ENCODE measurements at regions not wholly inside any gene's neighbourhood (a gene's known extent, or its start where the extent isn't known, plus 50 kb on each side); places are given as distances from the start of the nearest gene placed in this dataset.

GRCh38 chr21:41632748-41633475 lies 125.0 kb upstream of the TMPRSS2 start:
- DNase-seq (ENCODE audit: low read depth in 3 of 3) = no peak

GRCh38 chr21:41631564-41632461 lies 123.9 kb upstream of the TMPRSS2 start:
- DNase-seq (ENCODE audit: low read depth in 3 of 3) = no peak

DNA sequence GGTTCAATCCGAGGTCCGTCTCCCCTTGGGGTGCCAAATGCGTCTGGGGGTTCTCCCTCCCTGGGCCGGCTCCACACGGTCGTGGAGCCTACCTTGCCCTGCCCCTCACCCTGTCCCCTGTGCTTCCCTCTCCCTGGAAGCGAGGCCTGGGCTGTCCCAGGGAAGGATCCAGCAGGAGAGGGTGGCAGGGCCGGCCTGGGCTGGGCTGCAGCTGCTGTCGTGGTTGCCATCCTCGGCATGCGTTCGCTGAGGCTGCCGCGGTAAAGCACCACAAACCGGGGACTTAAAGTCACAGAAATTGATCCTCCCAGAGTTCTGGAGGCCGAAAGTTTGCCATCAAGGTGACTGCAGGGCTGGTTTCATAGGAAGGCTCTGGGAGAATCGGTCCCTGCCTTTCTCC lies 123.0 kb upstream of the TMPRSS2 start:
- DNase-seq (ENCODE audit: low read depth in 3 of 3) = no peak

GRCh38 chr21:41630249-41630648 lies 122.3 kb upstream of the TMPRSS2 start:
- DNase-seq (ENCODE audit: low read depth in 3 of 3) = no peak

GRCh38 chr21:41628256-41628655 lies 120.3 kb upstream of the TMPRSS2 start:
- no peak for DNase-seq (ENCODE audit: low read depth in 3 of 3)

DNA sequence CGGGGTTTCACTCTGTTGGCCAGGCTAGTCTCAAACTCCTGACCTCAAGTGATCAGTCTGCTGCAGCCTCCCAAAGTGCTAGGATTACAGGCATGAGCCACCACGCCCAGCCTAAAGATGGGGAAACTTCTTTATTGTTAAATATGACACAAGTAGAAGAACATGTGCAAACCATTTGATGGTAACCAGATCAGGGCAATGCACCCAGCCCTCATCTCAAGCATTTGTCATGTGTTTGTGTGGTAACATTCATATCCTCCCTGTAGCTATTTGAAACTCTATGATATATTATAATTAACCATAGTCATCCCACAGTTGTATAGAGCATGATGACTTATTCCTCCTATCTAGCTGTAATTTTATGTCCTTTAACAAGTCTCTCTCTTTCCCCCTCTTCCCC lies 119.5 kb upstream of the TMPRSS2 start:
- DNase-seq (ENCODE audit: low read depth in 3 of 3) = no peak

DNA sequence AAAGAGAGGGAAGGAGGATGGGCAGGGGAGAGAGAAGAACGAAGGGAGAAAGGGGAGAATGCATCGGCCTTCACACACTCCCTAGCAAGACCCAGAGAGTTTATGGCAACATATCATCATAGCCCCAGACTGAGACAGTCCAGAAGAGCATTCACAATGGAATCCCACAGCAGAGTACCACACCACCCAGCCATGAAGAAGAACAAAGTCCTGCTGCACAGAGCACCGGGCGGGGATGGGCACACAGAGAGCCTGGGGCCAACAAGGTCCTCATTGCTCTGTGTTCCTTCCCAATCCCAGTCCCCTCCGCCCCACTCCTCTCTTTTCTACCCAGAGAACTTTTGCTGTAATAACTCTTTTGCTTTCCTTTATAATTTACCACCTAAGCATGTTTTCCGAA lies 118.1 kb upstream of the TMPRSS2 start:
- no peak for DNase-seq (ENCODE audit: low read depth in 3 of 3)

GRCh38 chr21:41625428-41625827 lies 117.5 kb upstream of the TMPRSS2 start:
- no peak for DNase-seq (ENCODE audit: low read depth in 3 of 3)

DNA sequence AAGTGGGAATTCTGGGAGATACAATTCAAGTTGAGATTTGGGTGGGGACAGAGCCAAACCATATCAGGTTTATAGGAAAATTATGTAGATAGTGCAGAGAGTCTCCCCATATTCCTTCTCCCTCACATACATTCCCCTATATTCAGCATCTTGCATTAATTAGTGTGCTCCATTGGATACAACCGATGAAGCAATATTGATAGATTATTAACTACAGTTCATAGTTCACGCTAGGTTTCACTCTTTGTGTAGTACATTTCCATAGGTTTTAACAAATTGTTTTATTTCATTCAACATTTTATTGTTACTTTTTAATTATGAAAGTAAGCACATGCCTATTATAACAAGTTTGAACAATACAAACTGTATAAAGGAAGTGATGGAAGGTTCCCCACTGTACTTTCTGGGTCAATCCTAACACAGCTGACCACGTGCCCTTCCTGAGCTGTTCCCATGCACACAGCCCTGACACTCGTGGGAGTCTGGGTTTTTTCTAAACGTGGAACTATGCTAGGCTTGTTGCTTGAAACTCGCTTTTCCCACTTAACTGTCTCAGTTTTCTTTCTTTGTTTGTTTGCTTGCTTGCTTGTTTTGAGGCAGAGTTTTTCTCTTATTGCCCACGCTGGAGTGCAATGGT lies 116.8 kb upstream of the TMPRSS2 start:
- no peak for DNase-seq (ENCODE audit: low read depth in 3 of 3)

DNA sequence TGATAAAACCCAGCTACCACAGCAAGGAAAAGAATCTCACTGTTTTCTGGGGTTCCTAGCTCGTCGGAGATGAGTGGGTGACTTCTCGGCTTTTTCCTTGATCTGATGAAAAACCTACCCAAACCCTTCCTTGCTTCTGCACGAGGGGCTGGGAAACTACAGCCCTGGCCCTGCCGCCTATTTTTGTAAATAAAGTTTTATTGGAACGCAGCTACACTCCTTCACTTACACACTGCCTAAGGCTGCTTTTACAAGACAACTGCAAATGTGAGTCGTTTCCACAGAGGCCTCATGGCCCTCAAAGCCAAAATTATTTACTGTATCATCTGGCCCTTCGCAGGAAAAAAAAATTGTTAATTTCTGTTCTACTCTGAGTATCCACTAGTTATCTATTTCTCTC lies 116.0 kb upstream of the TMPRSS2 start:
- no peak for DNase-seq (ENCODE audit: low read depth in 3 of 3)

- DNase-seq (ENCODE audit: low read depth in 3 of 3) = peak; percentile 24 to 48 (median 25)
These were observed 115.0 kb upstream of the TMPRSS2 start for GRCh38 chr21:41622831-41623548.

DNA sequence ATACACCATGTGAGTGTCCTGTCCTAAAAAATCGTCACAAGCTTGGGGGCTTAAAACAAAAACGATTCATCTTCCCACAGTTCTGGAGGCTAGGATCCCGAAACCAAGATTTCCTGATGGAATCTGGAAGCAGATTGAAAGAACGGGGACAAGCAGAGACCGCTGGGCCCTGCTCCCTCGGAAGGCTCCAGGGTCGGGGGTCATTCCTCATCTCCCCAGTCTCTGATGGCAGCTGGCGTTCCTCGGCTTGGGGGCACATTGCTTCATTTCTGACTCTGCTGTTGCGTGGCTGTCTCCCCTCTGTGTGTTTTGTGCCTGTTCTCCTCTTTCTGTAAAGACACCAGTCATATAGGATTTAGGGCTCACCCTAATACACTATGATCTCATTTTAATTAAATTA lies 114.2 kb upstream of the TMPRSS2 start:
- no peak for DNase-seq (ENCODE audit: low read depth in 3 of 3)

- DNase-seq (ENCODE audit: low read depth in 3 of 3) = no peak
These were observed 113.6 kb upstream of the TMPRSS2 start for GRCh38 chr21:41621513-41621912.

- DNase-seq (ENCODE audit: low read depth in 3 of 3) = no peak
These were observed 113.0 kb upstream of the TMPRSS2 start for GRCh38 chr21:41620982-41621381.

DNA sequence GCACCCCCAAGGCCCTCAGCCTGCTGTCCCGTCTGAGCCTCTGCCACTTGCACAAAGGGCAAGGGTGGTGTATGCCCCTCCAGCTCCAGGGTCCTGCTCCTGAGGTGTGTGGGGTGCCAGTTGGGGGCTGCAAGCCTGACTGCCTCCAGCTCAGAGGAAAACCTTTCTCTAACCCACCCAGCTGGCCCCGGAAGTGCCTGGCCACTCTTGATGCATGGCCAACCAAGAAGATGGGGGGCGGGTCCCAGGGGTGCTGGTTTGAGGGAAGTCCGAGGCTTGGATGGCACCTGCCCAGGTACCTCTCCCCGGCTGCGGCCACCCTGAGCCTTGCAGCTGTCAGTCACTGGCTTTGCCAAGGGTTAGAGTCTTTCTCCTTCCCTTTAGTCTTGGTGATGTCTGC lies 112.6 kb upstream of the TMPRSS2 start:
- no peak for DNase-seq (ENCODE audit: low read depth in 3 of 3)

- DNase-seq (ENCODE audit: low read depth in 3 of 3) = no peak
These were observed 108.2 kb upstream of the TMPRSS2 start for GRCh38 chr21:41616031-41616591.

DNA sequence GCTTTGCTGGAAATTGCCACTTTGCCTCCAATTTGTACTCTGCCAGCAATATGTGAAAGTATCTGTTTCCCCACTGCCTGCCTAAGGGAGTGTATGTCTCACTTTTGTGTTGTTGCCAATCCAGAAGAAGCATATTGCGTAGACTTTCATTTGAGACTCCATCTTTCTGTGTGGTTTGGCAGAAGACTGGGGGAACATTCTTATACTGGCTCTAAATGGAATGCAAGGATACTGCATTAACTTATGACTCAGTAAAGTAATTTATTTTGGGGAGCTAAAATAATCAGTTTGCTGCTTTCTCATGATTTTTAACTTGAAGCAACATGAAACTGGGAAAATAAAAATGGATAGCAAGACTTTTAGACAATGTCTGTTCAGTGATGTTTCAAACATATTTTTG lies 107.7 kb upstream of the TMPRSS2 start:
- no peak for DNase-seq (ENCODE audit: low read depth in 3 of 3)

DNA sequence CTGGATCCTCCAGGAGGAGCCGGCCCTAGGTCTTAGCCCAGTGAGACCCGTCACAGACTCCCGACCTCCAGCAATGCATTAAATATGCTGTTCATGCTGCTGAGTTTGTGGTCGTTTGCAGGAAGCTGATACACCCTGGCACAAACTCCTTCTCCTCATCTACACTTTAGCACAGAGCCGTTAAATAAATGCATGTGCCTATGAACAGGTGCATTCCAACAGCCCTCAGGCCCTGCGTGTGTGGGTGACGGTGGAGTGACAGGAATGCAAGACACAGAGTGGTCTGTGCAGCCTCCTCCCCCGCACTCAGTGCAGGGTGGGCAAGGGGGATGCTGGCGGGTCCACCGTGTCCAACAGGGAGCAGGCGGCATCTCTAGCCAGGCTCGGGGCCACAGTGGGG lies 106.6 kb upstream of the TMPRSS2 start:
- no peak for DNase-seq (ENCODE audit: low read depth in 3 of 3)

- DNase-seq (ENCODE audit: low read depth in 3 of 3) = no peak
These were observed 105.6 kb upstream of the TMPRSS2 start for GRCh38 chr21:41613533-41613909.

DNA sequence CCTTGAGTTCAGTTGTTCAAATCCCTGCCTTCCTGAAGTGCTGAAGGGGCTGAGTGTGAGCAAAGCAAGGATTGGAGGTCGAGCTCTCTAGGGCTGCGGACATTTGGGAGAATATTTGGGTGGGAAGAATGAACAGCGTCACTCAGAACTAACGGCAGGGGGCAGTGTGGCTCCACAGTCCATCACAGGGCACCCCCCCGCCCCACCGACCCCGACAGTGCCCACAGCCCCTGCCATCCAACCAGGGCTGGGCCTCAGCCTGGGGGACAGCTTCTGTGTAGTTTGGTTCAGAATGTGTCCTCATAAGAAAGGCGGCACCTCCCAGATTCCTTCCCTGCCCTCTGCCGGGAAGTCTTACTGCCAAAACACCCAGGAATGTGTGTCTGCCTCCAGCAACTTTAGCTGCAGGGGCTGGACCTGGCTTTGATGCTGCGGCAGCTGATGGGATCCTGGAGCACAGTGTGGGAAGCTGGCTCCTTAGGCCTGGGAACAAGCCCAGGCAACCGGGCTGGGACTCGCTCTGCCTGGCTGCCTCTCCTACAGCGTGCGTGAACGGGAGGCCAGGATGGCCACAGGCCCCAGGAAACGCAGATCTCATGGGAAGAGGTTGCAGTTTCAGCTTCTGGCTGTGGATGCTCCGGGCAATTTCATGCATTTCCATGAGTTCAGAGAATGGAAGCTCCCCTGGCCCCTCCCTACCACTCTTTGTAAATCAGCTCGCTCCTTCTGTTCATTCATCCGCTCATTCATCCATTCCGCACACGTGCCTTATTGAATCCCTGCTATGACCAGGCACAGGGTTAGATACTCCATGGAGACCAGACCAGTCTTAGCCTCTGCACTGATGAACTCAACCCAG lies 104.9 kb upstream of the TMPRSS2 start:
- DNase-seq (ENCODE audit: low read depth in 3 of 3) = peak in 1 of 3 donors; percentile 27

Data from stimulated activated CD4-positive, alpha-beta T cell treated with anti-CD3 and anti-CD28 coated beads, TNF-alpha, amount 100 ng/mL, for 48 hours (primary cell).